ENCODE measurements at regions not wholly inside any gene's neighbourhood (a gene's known extent, or its start where the extent isn't known, plus 50 kb on each side); places are given as distances from the start of the nearest gene placed in this dataset.

DNA sequence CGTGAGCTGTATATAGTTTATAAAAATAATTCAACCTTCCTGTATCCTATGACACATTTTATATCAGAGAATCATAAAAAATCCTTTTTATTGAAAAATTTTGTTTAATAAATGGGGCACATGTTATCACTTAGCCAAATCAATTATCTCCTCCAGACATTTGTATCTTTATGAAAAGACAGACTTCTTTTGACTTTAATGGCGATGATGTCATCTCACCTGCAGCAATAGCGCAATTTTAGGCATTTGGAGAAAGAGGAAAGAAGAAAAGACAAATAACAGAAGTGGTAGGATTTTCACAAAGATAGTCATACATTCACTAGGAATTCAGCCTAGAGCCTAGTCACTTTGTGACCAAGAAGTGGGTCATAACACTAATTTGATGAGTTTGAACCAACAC is 444.5 kb downstream of the PREX1 start:
- Histone ChIP-seq H3K4me3 (ENCODE audit: low read length in 3 of 3) (no peak overlapping the region), H3K36me3 (ENCODE audit: control insufficient read depth in 2 of 3, insufficient read depth in 3 of 3, low read length in 3 of 3) (no peaks in the 10 kb centered on the region), H3K27ac (ENCODE audit: low read depth in 2 of 2, low read length in 2 of 2) (no peak overlapping the region), H3K4me1 (ENCODE audit: control insufficient read depth in 2 of 3, insufficient read depth in 2 of 3, low read depth in 1 of 3, low read length in 3 of 3) (peaks cover 0 to 3% (median 0%) of the 10 kb centered on the region in 3 donors), H3K9ac (ENCODE audit: low read length in 3 of 3) (no peak overlapping the region), H3K27me3 (ENCODE audit: control insufficient read depth, insufficient read depth, low read length) (no peaks in the 10 kb centered on the region), H3K9me3 (ENCODE audit: control insufficient read depth in 2 of 3, insufficient read depth in 1 of 3, low read length in 3 of 3) (peaks cover 0 to 4% (median 0%) of the 10 kb centered on the region in 3 donors)
- TF ChIP-seq, protein P1, sequence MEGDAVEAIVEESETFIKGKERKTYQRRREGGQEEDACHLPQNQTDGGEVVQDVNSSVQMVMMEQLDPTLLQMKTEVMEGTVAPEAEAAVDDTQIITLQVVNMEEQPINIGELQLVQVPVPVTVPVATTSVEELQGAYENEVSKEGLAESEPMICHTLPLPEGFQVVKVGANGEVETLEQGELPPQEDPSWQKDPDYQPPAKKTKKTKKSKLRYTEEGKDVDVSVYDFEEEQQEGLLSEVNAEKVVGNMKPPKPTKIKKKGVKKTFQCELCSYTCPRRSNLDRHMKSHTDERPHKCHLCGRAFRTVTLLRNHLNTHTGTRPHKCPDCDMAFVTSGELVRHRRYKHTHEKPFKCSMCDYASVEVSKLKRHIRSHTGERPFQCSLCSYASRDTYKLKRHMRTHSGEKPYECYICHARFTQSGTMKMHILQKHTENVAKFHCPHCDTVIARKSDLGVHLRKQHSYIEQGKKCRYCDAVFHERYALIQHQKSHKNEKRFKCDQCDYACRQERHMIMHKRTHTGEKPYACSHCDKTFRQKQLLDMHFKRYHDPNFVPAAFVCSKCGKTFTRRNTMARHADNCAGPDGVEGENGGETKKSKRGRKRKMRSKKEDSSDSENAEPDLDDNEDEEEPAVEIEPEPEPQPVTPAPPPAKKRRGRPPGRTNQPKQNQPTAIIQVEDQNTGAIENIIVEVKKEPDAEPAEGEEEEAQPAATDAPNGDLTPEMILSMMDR (IDR thresholded peaks at IDR 0.05; ENCODE audit: borderline replicate concordance, extremely low read depth, insufficient read depth) = no peak
- FAIRE-seq (no peak), DNase-seq (no peak)
- intact Hi-C loops (cut with DNase I) = no loop called here

- Histone ChIP-seq H3K27me3 (ENCODE audit: control insufficient read depth, insufficient read depth, low read length) (no peaks in the 10 kb centered on the region), H3K27ac (ENCODE audit: low read depth in 2 of 2, low read length in 2 of 2) (no peak overlapping the region), H3K4me1 (ENCODE audit: control insufficient read depth in 2 of 3, insufficient read depth in 2 of 3, low read depth in 1 of 3, low read length in 3 of 3) (peaks cover 0 to 3% (median 0%) of the 10 kb centered on the region in 3 donors), H3K9me3 (ENCODE audit: control insufficient read depth in 2 of 3, insufficient read depth in 1 of 3, low read length in 3 of 3) (peaks cover 0 to 4% (median 0%) of the 10 kb centered on the region in 3 donors), H3K36me3 (ENCODE audit: control insufficient read depth in 2 of 3, insufficient read depth in 3 of 3, low read length in 3 of 3) (no peaks in the 10 kb centered on the region), H3K4me3 (ENCODE audit: low read length in 3 of 3) (no peak overlapping the region), H3K9ac (ENCODE audit: low read length in 3 of 3) (no peak overlapping the region)
- FAIRE-seq (no peak), DNase-seq (no peak)
- TF ChIP-seq, protein P1 (IDR thresholded peaks at IDR 0.05; ENCODE audit: borderline replicate concordance, extremely low read depth, insufficient read depth) = no peak
- intact Hi-C loops (cut with DNase I) = no loop called here
Observed at GRCh38 chr20:48382304-48382703, 445.5 kb downstream of the PREX1 start.

DNA sequence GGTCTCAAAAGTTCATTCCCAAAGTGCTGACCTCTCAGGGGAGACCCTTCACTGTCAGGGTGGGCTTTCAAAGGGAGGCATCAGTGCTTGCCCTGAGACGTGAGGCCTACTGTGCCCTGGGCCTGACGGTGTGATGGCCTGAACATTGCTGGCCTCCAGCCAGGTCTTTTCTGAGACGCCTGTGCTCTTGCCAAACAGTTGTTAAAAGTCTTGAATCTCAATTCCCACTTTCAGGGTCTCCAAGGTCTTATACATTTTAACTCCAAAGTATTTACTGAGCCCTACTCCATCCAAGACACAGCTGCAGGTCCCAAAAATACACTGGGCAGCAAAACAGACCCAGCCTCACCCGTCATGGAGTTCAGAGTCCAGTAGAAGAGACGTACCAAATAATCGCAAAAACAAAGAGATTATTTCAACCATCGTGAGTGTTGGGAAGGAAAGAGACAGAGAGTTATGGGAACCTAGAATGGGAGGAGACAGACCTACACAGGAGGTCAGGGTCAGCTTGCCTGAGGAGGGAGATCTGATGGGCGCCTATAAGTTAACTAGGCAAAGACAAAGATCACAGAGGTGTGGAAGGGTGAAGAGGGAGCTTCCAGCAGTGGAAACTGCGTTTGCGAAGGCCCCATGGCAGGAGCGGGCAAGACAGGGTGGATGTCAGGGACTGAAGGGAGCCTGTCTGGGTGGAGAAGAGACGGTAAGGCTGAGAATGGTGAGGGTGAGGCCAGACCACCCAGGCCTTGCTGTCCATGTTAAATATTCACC is 446.3 kb downstream of the PREX1 start:
- intact Hi-C loops (cut with DNase I) = no loop called here
- H3K27ac ChIP-seq (ENCODE audit: low read depth in 2 of 2, low read length in 2 of 2) = no peak overlapping the region
- peak in 1 of 5 donors; percentile 42 for DNase-seq
- H3K27me3 ChIP-seq (ENCODE audit: control insufficient read depth, insufficient read depth, low read length) = no peaks in the 10 kb centered on the region
- H3K4me3 ChIP-seq (ENCODE audit: low read length in 3 of 3) = no peak overlapping the region
- no peak overlapping the region for H3K9ac ChIP-seq (ENCODE audit: low read length in 3 of 3)
- no peaks in the 10 kb centered on the region for H3K36me3 ChIP-seq (ENCODE audit: control insufficient read depth in 2 of 3, insufficient read depth in 3 of 3, low read length in 3 of 3)
- FAIRE-seq = no peak
- peaks cover 0 to 3% (median 0%) of the 10 kb centered on the region in 3 donors for H3K4me1 ChIP-seq (ENCODE audit: control insufficient read depth in 2 of 3, insufficient read depth in 2 of 3, low read depth in 1 of 3, low read length in 3 of 3)
- H3K9me3 ChIP-seq (ENCODE audit: control insufficient read depth in 2 of 3, insufficient read depth in 1 of 3, low read length in 3 of 3) = peaks cover 0 to 4% (median 0%) of the 10 kb centered on the region in 3 donors
- TF ChIP-seq, protein P1 (IDR thresholded peaks at IDR 0.05; ENCODE audit: borderline replicate concordance, extremely low read depth, insufficient read depth) = no peak
